GM19328 (cell line): ENCODE measurements at regions not wholly inside any gene's neighbourhood (a gene's known extent, or its start where the extent isn't known, plus 50 kb on each side); places are given as distances from the start of the nearest gene placed in this dataset.

Experiments used
- ATAC-seq: cut with Tn5 transposase; IDR thresholded peaks from one replicate; pipeline ENCODE4 v1.9.1; 2021; ENCODE audit warnings: mild to moderate bottlenecking, moderate library complexity; ENCODE audit not compliant: unreplicated experiment

DNA sequence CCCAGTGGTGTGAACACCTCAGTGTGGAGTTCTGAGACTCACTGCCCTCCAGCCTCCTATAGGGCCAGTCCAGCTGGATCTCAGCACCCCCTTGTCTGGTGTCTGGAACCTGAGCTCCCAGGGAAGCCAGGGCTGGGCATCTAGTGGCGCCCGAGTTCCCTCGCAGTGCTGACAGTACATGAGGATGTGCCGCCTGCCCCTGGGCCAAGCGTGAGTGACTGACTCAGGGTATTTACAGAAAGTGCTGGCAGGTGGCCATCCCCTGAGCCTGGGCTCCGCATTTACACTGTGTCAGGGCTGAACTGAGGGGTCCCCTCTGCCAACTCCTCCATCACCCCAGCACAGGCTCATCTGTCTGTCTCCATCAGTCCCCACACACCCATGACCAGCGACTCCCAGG lies 185.3 kb downstream of the BRD1 start:
- no peak for ATAC-seq

DNA sequence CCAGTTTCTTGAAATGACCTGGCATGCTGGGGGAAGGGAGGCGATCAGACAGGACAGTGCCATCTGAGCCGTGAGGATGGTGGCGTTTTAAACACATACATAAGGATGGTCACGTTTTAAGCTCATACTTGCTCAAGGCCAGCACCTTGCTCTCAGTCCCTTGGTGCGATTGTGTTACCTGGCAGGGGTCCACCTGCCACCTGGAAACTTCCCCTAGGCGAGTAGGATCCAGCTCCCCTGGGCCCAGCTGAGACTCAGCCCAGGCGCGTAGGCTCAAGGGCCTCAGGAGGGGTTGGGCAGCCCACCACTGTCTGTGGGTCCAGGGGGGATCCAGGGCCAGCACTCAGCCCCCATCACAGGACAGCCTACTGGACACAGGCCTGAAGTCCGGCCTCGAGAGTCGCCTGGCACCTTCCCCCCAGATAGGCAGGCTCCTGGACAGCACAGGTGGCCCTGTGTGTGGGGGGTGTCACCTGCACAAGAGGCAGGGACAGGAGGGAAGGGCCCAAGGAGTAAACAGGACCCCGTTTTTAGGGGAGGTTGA lies 185.8 kb downstream of the BRD1 start:
- no peak for ATAC-seq

DNA sequence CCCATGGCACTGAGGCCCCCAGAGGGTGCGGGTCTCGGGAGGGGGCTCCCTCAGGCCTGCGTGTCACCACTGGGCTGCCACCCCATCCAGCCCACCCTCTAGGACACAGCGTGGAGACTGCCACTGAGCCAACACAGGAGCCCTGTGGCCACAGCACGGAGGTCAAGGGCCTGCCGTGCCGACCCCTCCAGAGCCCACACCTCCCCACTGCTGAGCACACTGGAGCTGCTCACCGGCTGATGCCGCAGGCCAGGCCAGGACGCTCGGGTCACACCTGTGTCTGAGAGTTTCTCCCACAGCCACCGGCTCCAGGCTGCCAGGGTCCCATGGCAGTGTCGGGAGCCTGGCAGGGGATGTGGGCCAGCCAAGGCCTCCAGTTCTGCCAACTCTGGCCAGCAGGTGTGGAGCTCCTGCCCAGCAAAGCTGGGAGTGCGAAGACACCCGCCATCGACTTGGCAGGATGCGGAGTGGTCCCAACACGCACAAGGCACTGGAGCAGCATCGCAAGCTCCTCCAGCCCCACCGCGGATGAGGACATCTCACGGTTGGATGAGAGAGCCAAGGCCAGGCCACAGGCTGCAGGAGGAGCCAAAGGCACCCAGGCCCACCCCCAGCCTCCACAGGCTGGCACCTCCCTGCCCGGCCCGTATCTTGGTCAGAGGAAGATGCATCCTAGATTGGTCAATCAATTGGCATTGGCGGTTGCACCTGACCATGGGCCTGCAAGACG lies 187.1 kb downstream of the BRD1 start:
- no peak for ATAC-seq

DNA sequence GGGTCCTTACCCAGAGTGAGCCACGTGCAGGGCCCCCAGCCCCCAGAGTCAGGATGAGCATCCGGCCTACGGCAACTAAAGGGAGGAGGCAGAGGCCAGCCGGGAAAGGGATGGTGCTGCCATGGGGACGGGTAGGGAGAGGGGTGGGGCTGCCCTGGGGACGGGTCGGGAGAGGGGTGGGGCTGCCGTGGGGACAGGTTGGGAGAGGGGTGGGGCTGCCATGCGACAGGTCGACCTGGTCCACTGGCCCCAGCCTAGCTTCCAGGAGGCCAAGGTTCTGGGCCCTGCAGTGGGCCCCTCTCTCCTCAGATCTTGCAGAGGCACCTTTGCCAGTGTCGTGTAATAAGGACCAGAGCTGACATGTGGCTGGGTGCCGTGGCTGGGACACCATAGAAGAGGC lies 187.7 kb downstream of the BRD1 start:
- ATAC-seq, result no peak

DNA sequence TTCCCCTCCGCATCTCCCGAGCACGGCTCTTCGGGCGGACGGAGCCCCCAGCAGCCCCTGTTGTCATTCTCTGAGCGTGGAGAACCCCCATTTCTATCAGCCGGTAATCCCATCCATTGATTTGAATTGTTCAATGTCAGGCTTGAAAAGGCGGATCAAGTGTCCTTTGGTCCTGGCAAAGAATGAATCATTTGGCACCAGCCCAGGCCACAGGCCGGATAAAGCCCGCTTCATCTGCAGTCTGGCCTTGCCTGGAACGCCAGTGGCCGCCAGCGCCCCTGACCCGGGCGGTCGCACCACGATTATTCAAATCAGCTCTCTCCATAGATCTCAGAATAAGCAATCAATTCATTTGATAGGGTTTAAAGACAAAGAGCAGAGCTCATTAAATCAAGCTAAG lies 188.9 kb downstream of the BRD1 start:
- no peak for ATAC-seq

DNA sequence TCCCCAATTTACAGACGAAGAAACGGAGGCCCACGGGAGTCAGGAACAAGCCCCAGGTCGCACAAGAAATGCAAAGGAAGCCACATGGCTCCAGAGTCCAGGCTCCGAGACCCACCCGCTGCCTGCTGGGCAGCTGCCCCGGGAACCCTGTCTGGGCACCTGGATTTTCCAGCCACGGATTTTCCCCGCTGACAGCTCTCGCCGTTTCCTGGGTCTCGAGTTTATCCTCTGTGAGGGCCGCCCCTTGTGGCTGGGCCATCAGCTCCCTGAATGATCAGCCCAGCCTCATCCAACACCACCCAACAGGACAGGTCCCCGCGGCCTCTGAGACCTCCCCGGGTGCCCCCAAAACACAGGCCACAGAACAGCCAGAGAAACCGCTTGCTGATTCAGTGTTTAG lies 189.7 kb downstream of the BRD1 start:
- ATAC-seq, result no peak

DNA sequence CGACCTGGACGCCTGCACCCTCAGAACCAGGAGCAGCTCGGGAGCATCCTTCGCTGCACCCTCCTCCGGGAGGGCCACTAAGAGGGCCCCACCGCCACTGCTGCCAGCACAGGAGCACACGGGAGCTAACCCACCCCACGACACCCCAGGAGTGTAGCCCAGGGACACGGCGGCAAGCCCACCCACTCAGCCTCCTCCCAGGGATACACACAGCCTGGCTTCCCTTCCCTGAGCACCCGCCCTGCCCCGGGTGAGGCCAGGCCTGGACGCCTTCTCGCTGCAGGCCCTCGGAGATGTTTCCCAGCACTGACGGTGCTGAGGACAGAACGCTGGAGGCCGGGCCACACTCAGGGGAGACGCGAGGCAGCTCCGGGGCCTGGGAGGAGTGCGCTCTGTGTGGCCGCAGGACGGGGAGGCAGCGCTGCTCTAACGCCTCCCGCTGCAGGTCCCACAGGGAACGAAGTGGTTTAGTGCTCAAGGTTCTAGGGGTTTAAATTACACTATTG lies 190.4 kb downstream of the BRD1 start:
- ATAC-seq, result no peak

DNA sequence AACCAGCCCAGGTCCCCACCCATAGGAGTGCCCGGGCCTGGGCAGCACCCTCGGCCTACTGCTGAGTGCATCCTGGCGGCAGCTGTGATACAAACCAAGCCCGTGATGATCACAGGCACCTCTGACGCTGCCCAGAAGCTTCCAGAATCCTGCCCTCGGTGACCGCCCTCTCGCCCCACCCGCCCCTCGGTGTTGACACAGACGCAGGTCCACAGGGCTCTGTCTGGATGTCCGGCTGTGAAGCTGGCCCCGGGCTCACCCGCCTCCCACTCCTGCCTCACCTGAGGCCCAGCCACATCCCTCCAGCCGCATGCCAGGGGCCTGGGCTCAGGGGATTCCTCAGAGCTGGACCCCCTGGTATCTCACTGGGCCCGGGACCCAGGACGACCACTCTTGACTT lies 191.0 kb downstream of the BRD1 start:
- ATAC-seq, result no peak

DNA sequence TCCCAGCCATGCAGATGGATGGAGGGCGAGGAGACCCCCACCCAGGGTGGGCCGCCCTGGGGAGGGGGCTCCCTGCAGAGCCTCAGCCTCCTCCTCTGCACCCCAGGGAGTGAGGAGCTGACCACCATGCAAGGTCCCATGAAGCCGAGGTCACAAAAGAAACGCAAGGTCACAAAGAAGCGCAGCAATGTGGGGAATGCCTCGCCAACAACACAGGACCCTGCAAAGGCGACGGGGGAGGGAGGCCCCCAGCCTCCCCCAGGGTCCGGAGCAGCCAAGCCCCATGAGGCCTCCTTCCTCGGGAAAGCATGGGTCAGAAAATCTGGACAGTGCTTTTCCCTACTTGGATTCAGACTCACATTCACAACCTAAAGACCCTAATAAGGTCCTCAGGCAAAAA lies 191.5 kb downstream of the BRD1 start:
- ATAC-seq, result no peak

DNA sequence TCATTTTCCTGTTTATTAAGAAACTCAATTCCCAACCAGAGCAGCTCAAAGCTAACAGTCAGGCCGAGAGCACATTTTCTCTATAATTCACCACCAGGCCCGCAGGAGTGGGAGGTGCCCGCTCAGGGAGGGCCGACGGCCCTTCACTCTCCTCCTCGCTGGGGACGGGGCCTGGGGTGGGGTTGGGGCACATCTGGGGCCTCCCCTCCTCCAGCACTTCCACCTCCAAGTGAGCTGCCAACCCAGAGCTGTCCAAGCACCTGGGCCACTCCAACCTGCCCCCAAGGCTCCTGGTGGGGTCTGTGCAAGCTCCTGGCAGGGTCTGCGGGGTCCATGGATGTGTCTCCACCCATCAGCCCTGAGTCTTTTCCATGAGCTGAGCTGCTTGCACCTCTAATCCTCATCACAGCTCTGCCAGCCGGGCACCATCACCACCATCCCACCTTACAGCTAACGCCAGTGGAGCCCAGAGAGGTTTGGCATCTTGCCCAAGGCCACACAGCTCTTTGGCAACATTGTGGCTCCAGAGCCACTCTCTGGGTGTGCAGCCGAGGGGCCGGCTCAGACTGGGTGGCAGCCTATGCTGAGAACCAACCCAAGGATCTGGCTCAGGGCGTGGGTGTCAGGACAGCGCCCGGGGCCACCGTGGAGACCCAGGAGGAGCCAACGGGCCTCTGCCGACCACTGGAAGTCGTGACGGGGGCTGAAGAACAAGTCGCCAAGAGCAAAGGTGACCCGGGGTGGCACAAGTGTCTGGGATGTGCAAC lies 193.5 kb downstream of the BRD1 start:
- ATAC-seq, result no peak

DNA sequence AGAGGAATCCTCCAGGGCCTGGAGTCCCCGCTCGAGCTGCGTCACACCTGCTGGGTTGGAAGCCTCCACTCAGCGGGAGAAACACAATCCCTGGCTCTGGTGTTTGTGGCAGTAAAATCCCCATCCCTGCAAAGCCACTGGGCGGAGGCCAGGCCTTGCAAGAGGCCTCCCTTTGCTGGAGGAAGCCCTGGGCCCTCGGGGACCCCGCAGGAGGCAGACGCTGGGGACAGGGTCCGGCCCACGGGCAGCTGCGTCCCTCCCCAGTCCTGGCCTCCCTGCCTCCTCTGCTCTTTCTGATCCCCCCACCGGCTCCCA lies 194.7 kb downstream of the BRD1 start:
- no peak for ATAC-seq

DNA sequence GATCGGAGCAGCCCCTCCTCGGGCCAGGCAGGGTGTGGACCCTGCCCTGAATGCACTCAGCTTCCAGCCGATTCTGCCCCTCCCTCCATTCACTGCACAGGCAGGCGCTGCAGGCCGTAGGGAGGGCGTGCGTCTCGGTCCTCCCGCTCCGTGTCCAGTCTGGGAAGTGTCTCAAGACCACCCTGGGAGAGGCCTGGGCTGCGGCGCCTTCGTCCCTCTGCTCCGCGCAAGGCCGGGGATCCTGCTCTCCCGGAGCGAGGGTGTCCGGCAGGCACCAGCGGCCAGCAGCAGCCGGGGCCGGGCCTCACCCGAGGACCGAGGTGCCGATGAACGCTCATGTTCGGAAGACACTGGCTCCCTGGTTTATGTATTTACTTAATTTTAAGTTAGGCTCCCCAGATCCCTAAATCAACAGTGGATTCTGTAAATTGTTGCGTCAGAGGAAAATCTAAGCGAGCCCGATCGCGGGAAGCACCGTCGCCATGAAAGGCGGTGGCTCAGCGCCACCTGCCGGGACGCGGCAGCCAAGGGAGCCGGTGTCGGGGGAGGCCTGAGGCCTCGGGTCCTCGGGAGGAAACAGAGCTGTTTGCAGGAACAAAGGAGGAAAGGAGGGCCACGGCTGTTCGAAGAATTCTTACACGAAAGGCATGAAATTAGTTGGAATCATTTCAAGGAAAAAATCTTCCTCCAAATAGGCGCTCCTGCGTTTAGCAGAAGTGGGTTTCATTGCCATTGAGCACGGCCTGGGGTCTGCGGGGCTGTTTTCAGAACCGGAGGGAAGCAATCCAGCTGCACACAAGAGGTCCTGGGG lies 195.3 kb downstream of the BRD1 start:
- ATAC-seq, result no peak

DNA sequence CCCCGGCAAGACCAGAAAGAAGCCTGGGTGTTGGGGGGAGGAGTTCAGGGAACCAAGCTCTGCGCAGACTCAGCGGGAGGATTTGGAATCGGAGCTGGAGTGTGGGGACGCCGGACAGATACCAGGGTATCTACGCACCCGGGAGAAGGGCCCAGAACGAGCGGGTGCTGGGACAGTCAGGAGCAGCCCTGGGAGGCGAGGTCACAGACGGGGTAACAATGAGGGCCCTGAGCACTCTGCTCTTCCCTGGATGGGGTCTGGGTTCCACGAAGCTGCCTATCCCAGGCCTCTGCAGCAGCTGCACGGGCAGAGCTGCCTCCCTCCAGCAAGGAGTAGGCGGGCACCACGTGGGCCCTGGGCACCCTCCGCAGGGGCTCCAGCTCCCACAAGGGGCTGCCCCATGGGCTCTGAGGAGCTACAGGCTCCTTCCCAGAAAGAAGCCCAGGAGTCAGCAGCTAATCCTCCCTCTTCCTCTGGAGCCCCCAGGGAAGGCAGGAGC lies 197.2 kb downstream of the BRD1 start:
- ATAC-seq, result no peak

DNA sequence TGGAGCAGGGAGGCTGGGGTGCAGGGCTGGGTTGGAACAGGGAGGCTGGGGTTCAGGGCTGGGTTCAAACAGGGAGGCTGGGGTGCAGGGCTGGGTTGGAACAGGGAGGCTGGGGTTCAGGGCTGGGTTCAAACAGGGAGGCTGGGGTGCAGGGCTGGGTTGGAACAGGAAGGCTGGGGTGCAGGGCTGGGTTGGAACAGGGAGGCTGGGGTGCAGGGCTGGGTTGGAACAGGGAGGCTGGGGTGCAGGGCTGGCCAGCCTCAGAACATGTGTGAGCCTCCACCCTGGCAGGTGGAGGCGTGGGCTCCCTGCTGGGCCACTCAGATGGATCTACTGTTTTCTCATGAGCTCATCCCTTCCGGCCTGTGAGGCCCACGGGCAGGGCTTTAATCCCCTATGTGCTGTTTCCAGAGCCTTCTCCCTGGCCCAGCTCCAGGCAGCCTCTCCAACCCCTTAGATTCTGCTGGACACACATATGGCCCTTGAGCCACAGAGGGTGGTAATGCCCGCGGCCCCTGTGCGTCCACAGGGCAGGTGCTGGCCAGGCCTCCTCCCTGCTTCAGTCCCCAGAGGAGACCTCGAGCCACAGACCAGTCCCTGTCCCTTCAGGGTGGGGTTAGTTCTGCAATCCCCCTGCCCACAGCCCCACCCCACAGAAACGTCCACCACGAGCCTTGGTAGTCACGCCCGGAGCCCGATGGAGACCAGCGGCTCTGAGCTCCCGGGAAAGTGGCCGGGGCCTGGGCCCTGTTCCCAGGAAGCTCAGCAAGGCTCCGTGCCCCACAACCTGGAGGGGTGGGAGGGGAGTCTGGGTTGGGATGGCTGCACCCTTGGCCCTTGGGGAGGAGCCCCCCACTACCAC lies 197.9 kb downstream of the BRD1 start:
- ATAC-seq, result no peak

DNA sequence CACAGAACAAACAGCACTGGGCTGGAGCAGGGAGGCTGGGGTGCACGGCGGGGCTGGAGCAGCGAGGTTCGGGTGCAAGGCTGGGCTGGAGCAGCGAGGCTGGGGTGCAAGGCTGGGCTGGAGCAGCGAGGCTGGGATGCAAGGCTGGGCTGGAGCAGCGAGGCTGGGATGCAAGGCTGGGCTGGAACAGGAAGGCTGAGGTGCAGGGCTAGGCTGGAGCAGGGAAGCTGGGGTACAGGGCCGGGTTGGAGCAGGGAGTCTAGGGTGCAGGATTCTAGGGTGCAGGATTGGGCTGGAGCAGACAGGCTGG lies 198.5 kb downstream of the BRD1 start:
- ATAC-seq, result no peak

DNA sequence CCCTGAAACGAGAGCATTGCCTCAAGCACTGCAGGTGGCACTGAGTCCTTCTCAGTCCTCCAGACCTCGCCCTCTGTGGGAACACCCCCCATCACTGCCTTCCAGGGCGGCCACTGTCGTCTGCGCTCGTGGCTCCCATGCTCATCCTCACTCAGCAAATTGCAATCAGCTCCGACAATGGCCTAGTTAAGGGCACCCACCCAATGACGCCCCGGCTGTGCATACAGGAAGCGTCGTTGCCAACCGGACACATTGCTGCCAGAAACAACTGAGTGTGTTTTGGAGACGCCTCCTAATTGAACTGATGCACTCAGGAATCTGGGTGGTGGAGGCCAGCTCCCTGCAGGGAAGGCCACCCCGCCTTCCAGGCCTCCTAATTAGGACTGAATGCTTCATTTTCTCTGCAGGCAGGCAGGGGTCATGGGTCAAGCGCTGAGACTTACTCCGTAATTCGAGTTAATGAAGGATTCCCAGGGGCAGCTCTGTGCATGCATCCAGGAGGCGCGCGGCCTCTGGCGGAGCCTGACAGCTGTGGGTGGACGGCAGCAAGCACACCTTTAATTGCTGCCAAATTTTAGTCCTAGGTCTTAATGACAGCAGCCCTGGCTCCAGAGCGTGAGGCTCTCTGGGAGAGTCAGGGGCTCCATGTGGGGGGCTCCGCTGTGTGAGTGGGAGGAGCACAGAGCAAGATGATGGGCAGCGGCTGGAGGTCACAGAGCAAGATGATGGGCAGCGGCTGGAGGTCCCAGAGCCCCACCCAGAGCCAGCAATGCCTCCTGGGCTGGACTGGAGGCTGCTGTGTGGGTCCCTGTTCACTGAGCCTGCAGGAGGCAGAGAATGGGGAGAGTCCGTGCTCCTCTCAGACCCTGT lies 199.0 kb downstream of the BRD1 start:
- no peak for ATAC-seq

DNA sequence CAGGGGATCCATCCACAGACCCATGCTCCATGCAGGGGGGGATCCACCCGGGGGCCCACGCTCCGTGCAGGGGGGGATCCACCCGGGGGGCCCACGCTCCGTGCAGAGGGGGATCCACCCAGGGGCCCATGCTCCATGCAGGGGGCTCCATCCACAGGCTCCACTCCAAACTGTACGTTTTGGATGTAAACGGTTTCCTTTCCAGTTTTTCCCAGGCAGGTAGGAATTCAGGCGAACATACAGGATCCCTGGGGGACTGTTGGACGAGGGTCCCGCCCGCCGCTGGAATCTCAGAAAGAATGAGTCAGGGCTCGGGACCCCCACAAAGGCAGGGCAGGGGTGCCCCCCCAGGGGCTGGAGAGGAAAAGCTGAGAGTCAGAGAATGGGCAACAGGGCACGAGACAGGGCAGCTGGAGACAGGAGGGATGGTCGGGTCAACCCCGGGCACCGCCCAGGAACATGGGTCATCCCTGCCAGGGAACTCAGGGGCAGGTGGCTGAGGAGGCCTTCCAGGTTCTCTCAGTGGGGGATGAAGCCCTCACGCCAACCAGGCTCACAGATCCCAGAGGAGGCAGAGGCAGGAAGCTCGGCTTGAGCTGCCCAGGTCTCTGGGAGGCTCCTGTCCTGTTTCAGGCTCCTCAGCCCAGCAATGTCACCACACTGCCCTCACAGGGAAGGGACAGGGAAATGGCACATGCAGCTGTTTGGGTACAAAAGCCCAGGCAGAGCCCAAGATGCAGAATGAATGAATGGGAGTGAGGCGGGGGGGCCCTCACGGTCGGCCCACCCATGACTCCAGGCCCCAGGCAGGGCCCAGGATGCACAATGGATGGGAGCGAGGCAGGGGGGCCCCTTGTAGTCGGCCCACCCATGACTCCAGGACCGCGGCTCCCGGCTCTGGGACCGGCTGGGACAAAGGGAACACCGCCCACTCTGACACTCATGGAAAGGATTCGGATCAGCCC lies 200.2 kb downstream of the BRD1 start:
- ATAC-seq, result no peak
